CD4-positive, alpha-beta memory T cell (primary cell): ENCODE measurements at regions not wholly inside any gene's neighbourhood (a gene's known extent, or its start where the extent isn't known, plus 50 kb on each side); places are given as distances from the start of the nearest gene placed in this dataset.

Experiments used
- CTCF ChIA-PET: fragments of 350-600 bp; sonication (Branson Sonifier 250); formaldehyde crosslinking; loops from one replicate; lab custom pipeline; 2021; ENCODE audit warnings: inconsistent platforms; ENCODE audit not compliant: partially characterized antibody; lab: Charles Lee
- POLR2A ChIA-PET: fragments of 350-600 bp; sonication (Branson Sonifier 250); formaldehyde crosslinking; loops from one replicate; lab custom pipeline; 2021; ENCODE audit not compliant: partially characterized antibody; lab: Charles Lee
- DNase-seq, 5 donors: peaks; one replicate each; pipeline versions ENCODE4 v3.0.0 to v3.0.0-alpha.2; 2020 to 2022; ENCODE audit warnings: mixed read lengths in 1 of 5
- H3K27ac ChIP-seq: one replicate; pipeline ENCODE4 v1.7.0; 2013; ENCODE audit warnings: low read depth, low read length
- H3K27me3 ChIP-seq: 2 replicates; pipeline ENCODE4 v1.7.0; 2013; ENCODE audit warnings: mild to moderate bottlenecking, low read length, moderate library complexity; ENCODE audit not compliant: insufficient read depth
- H3K36me3 ChIP-seq: 2 replicates; pipeline ENCODE4 v1.7.0; 2013; ENCODE audit warnings: mild to moderate bottlenecking, low read length, moderate library complexity; ENCODE audit not compliant: insufficient read depth
- H3K4me1 ChIP-seq: 2 replicates; pipeline ENCODE4 v1.7.0; 2013; ENCODE audit warnings: mild to moderate bottlenecking, low read length, moderate library complexity; ENCODE audit not compliant: insufficient read depth
- H3K4me3 ChIP-seq, 2 donors: one replicate each; pipeline ENCODE4 v1.7.0; 2013; ENCODE audit warnings: low read length in 2 of 2, mild to moderate bottlenecking in 1 of 2
- H3K9me3 ChIP-seq, 2 donors: one replicate each; pipeline ENCODE4 v1.7.0; 2013; ENCODE audit warnings: low read length in 2 of 2, control low read depth in 1 of 2; ENCODE audit not compliant: control insufficient read depth in 1 of 2
- H3K27ac Mint-ChIP-seq, 7 donors: one replicate each; pipeline ENCODE4 v1.8.0; 2020 to 2021; ENCODE audit warnings: mixed read lengths in 7 of 7, mild to moderate bottlenecking in 6 of 7, inconsistent platforms in 3 of 7, moderate library complexity in 3 of 7
- H3K27me3 Mint-ChIP-seq, 2 donors: one replicate each; pipeline ENCODE4 v1.8.0; 2020 to 2021; ENCODE audit warnings: mixed read lengths in 2 of 2
- H3K36me3 Mint-ChIP-seq, 2 donors: one replicate each; pipeline ENCODE4 v1.8.0; 2020 to 2021; ENCODE audit warnings: mixed read lengths in 2 of 2, inconsistent platforms in 1 of 2, mild to moderate bottlenecking in 1 of 2
- H3K4me1 Mint-ChIP-seq, 4 donors: one replicate each; pipeline ENCODE4 v1.8.0; 2020 to 2021; ENCODE audit warnings: mixed read lengths in 4 of 4, mild to moderate bottlenecking in 1 of 4
- H3K4me3 Mint-ChIP-seq, 8 donors: one replicate each; pipeline ENCODE4 v1.8.0; 2020 to 2021; ENCODE audit warnings: mixed read lengths in 8 of 8, mild to moderate bottlenecking in 7 of 8, moderate library complexity in 6 of 8, inconsistent platforms in 3 of 8
- H3K9me3 Mint-ChIP-seq, 8 donors: one replicate each; pipeline ENCODE4 v1.8.0; 2020 to 2021; ENCODE audit warnings: mixed read lengths in 8 of 8, mild to moderate bottlenecking in 5 of 8, inconsistent platforms in 3 of 8, moderate library complexity in 1 of 8
- intact Hi-C: fragments of 100-400 bp; cut with micrococcal nuclease; formaldehyde crosslinking; loops from one replicate; pipeline ENCODE4 v1.15.1; 2023

- DNase-seq = no peak
- Histone ChIP-seq H3K4me3 (no peak overlapping the region), H3K27ac (no peak overlapping the region), H3K4me1 (no peaks in the 10 kb centered on the region), H3K36me3 (no peaks in the 10 kb centered on the region), H3K27me3 (no peaks in the 10 kb centered on the region), H3K9me3 (no peaks in the 10 kb centered on the region)
- Mint-ChIP-seq H3K27me3 (peaks cover 4% of the 10 kb centered on the region in 2 donors), H3K36me3 (no peaks in the 10 kb centered on the region), H3K4me1 (no peaks in the 10 kb centered on the region), H3K4me3 (no peak overlapping the region), H3K9me3 (peaks cover 0 to 4% (median 0%) of the 10 kb centered on the region in 8 donors), H3K27ac (no peak overlapping the region)
- CTCF ChIA-PET = no interaction called here
- POLR2A ChIA-PET = no interaction called here
- intact Hi-C loops = no loop called here
Observed at GRCh38 chr1:208759255-208759654, 515.1 kb upstream of the PLXNA2 start.

- ChIA-PET CTCF (no interaction called here), POLR2A (no interaction called here)
- Mint-ChIP-seq H3K4me1 (peaks cover 0 to 1% (median 0%) of the 10 kb centered on the region in 4 donors), H3K9me3 (peaks cover 0 to 4% (median 0%) of the 10 kb centered on the region in 8 donors), H3K4me3 (no peak overlapping the region), H3K27me3 (peaks cover 4% of the 10 kb centered on the region in 2 donors), H3K36me3 (no peaks in the 10 kb centered on the region), H3K27ac (no peak overlapping the region)
- DNase-seq = no peak
- Histone ChIP-seq H3K36me3 (no peaks in the 10 kb centered on the region), H3K27ac (no peak overlapping the region), H3K9me3 (no peaks in the 10 kb centered on the region), H3K4me1 (no peaks in the 10 kb centered on the region), H3K27me3 (no peaks in the 10 kb centered on the region), H3K4me3 (no peak overlapping the region)
- intact Hi-C loops = no loop called here
Observed at GRCh38 chr1:208763971-208764370, 519.8 kb upstream of the PLXNA2 start.

GRCh38 chr1:208766832-208767231 lies 522.6 kb upstream of the PLXNA2 start:
- Histone ChIP-seq H3K4me1 (no peaks in the 10 kb centered on the region), H3K36me3 (no peaks in the 10 kb centered on the region), H3K4me3 (no peak overlapping the region), H3K9me3 (no peaks in the 10 kb centered on the region), H3K27me3 (no peaks in the 10 kb centered on the region), H3K27ac (no peak overlapping the region)
- Mint-ChIP-seq H3K4me1 (peaks cover 0 to 1% (median 0%) of the 10 kb centered on the region in 4 donors), H3K4me3 (no peak overlapping the region), H3K9me3 (no peaks in the 10 kb centered on the region), H3K36me3 (no peaks in the 10 kb centered on the region), H3K27me3 (peaks cover under 1 to 2% of the 10 kb centered on the region in 2 donors), H3K27ac (no peak overlapping the region)
- intact Hi-C loops = no loop called here
- ChIA-PET POLR2A (no interaction called here), CTCF (no interaction called here)
- DNase-seq = no peak

GRCh38 chr1:208767816-208768215 lies 523.6 kb upstream of the PLXNA2 start:
- no peaks in the 10 kb centered on the region for H3K36me3 Mint-ChIP-seq
- H3K4me1 ChIP-seq = no peaks in the 10 kb centered on the region
- CTCF ChIA-PET = no interaction called here
- H3K4me3 Mint-ChIP-seq = no peak overlapping the region
- POLR2A ChIA-PET = no interaction called here
- intact Hi-C loops = no loop called here
- no peaks in the 10 kb centered on the region for H3K9me3 ChIP-seq
- H3K4me3 ChIP-seq = no peak overlapping the region
- no peak overlapping the region for H3K27ac Mint-ChIP-seq
- no peak for DNase-seq
- H3K27ac ChIP-seq = no peak overlapping the region
- H3K9me3 Mint-ChIP-seq = peaks cover 0 to under 1% (median 0%) of the 10 kb centered on the region in 8 donors
- no peaks in the 10 kb centered on the region for H3K36me3 ChIP-seq
- H3K4me1 Mint-ChIP-seq = peaks cover 0 to 1% (median 0%) of the 10 kb centered on the region in 4 donors
- H3K27me3 Mint-ChIP-seq = no peaks in the 10 kb centered on the region
- no peaks in the 10 kb centered on the region for H3K27me3 ChIP-seq

- Mint-ChIP-seq H3K4me1 (no peaks in the 10 kb centered on the region), H3K27ac (no peak overlapping the region), H3K27me3 (peaks cover 0 to 1% of the 10 kb centered on the region in 2 donors), H3K36me3 (no peaks in the 10 kb centered on the region), H3K9me3 (peaks cover 0 to 4% (median 0%) of the 10 kb centered on the region in 8 donors), H3K4me3 (no peak overlapping the region)
- CTCF ChIA-PET = no interaction called here
- DNase-seq = no peak
- H3K9me3 ChIP-seq = no peaks in the 10 kb centered on the region
- no peaks in the 10 kb centered on the region for H3K4me1 ChIP-seq
- intact Hi-C loops = no loop called here
- H3K36me3 ChIP-seq = no peaks in the 10 kb centered on the region
- no peak overlapping the region for H3K4me3 ChIP-seq
- POLR2A ChIA-PET = no interaction called here
- H3K27me3 ChIP-seq = no peaks in the 10 kb centered on the region
- no peak overlapping the region for H3K27ac ChIP-seq
Observed at GRCh38 chr1:208772891-208773290, 528.7 kb upstream of the PLXNA2 start.

- CTCF ChIA-PET = no interaction called here
- Histone ChIP-seq H3K27ac (no peak overlapping the region), H3K4me1 (no peaks in the 10 kb centered on the region), H3K36me3 (no peaks in the 10 kb centered on the region), H3K9me3 (no peaks in the 10 kb centered on the region), H3K4me3 (no peak overlapping the region), H3K27me3 (no peaks in the 10 kb centered on the region)
- no peak for DNase-seq
- Mint-ChIP-seq H3K27me3 (peaks cover 0 to 2% of the 10 kb centered on the region in 2 donors), H3K27ac (no peak overlapping the region), H3K9me3 (peaks cover 0 to 4% (median 0%) of the 10 kb centered on the region in 8 donors), H3K4me1 (no peaks in the 10 kb centered on the region), H3K4me3 (no peak overlapping the region), H3K36me3 (no peaks in the 10 kb centered on the region)
- intact Hi-C loops = no loop called here
- POLR2A ChIA-PET = no interaction called here
Observed at GRCh38 chr1:208775841-208776240, 531.7 kb upstream of the PLXNA2 start.

GRCh38 chr1:208778417-208778816 lies 534.2 kb upstream of the PLXNA2 start:
- intact Hi-C loops = no loop called here
- H3K9me3 Mint-ChIP-seq = peaks cover 0 to 4% (median 0%) of the 10 kb centered on the region in 8 donors
- no peaks in the 10 kb centered on the region for H3K36me3 Mint-ChIP-seq
- POLR2A ChIA-PET = no interaction called here
- H3K27ac ChIP-seq = no peak overlapping the region
- H3K4me3 ChIP-seq = no peak overlapping the region
- CTCF ChIA-PET = no interaction called here
- peaks cover 0 to 2% of the 10 kb centered on the region in 2 donors for H3K27me3 Mint-ChIP-seq
- H3K4me3 Mint-ChIP-seq = no peak overlapping the region
- no peaks in the 10 kb centered on the region for H3K36me3 ChIP-seq
- H3K4me1 ChIP-seq = no peaks in the 10 kb centered on the region
- no peaks in the 10 kb centered on the region for H3K4me1 Mint-ChIP-seq
- H3K27ac Mint-ChIP-seq = no peak overlapping the region
- H3K27me3 ChIP-seq = no peaks in the 10 kb centered on the region
- no peaks in the 10 kb centered on the region for H3K9me3 ChIP-seq
- DNase-seq = no peak
